GOT3 (cell line): ENCODE measurements at regions not wholly inside any gene's neighbourhood (a gene's known extent, or its start where the extent isn't known, plus 50 kb on each side); places are given as distances from the start of the nearest gene placed in this dataset.

ENCODE experiments used
- DNase-seq: peaks from one replicate; lab custom pipeline; 2025; ENCODE audit warnings: mixed read lengths; lab: John Stamatoyannopoulos, UW

DNA sequence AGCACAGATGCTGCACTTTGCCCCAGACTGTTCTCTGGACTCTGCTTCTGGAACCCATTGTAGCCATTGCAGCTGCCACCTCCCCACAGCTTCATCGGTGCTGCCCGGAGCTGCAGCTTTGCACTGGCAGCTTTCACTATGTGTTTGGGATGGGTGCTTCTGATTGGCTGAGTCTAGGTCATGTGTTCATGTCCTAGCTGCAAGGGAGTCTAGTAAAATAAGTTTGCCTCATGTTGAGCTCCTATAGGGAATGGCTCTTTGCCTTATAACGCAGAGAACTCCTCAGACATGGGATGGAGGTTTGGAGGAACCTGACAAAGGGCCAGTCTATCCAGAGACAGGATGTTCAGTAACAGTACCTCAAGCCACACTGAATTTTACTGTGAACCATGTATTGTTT is 268.0 kb downstream of the BMP7 start:
- DNase-seq = no peak

DNA sequence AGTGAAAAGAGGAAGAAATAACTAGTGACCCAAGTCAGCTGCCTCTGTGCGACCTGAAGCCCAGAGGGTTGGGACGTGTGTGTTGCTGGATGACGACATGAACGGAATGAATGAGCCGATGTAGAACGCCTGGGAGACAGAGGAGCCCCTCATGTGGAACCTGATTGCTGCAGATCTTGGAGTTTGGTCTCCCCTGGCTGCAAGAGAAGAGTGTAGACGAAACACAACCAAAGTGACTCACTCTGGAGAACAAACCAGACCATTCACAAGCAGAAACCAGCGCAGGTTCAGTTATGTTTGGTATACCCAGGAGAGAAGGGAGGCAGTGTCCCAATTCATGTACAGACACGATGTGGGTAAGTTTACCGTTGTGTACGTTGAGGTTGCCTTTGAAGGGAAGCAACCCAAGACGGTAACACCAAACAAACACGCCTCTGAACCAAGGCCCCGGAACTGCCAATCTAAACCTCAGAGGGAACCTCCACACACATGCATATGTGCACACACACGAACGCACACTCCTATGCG is 265.9 kb downstream of the BMP7 start:
- no peak for DNase-seq

DNA sequence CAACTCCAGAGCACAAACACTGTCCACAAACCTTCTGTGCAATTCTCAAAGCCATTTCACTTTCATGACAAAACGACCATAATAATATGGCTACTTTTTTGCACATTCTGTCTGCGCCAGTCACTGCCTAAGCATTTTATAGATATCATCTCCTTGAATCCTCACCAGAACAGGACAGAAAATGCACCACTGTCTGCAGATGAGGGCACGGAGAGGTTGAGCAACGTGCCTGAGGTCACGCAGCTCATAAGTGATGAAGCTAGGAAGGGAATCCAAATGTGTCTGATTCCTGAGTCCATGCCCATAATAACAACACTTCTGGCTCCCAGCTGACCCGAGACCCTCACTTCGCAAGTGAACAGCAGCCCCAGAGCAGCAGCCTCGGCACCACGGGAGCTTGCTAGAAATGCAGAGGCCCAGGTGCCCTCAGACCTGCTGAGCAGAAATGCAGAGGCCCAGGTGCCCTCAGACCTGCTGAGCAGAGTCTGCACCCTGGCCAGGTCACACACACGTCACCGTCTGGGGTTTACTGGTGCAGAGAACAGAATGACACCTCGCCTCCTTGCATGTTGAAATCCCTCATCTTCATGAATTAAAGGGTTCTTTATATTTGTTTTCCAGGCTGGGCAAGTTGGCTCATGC is 265.2 kb downstream of the BMP7 start:
- DNase-seq = no peak

GRCh38 chr20:57002066-57002570 is 264.3 kb downstream of the BMP7 start:
- DNase-seq = no peak

GRCh38 chr20:57003012-57003411 is 263.4 kb downstream of the BMP7 start:
- no peak for DNase-seq

DNA sequence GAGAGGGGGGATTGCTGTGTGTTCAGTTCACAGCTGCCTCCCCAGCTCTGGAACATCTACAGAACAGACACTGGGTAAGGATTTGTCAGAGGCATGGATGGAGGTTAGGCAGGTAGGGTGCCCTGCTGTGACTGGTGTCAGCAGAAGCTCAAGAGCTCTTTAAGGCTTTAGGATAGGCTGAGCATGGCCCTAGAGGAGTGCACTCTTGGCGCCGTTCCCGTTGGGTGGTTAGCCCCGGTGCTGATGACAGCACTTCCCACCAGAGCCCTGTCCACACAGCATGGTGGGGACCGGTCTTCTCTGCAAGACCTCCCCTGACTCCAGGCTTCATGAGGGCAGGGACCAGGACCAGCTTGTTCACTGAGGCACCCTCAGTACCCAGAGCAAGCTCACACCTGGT is 262.0 kb downstream of the BMP7 start:
- DNase-seq = no peak

DNA sequence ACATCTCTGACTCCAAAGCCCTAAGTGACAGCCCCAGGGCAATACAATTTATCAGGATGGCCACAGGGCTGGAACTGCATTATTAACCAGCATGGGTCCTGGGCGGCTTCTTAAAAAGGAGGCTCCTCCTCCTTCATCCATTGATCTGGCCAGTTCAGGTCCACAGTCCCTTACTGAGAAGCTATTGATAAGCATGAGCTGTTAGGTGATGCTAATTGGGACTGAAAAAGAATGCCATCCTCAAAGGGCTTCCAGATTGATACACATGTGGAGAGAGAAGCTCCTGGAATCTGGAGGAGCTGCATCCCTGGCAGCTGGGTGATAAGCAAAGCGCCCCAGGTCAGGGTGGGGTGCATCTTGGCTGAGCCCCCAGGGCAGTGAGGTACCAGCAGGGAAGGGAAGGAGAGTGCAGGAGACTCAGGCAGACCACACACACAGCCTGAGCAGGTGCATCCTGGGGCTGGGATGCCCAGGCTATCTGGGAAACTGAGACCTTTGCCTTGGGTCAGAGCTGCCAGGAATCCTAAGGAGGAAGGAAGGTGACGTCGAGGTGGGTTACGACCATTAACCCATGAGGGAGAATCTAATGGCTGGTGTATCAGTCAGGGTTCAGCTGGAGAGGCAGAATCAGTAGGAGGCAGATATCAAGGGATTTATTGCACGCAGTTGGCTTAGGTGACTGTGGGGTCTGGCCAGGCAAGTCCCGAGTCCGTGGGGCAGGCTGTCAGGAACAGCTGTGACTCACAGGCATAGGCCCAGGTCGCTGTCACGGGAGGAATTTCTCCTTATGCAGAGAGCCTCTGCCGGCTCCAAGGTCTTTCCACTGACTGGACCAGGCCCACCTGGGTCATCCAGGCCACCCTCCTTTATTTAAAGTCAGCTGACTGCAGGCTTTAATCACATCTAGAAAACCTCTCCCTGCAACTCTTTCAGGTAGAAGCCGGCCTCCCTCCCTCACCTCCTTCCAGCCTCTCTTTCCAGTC is 261.2 kb downstream of the BMP7 start:
- no peak for DNase-seq

GRCh38 chr20:57006411-57007170 is 259.9 kb downstream of the BMP7 start:
- no peak for DNase-seq

- DNase-seq = no peak
Observed at GRCh38 chr20:57007171-57007540, 259.3 kb downstream of the BMP7 start.

DNA sequence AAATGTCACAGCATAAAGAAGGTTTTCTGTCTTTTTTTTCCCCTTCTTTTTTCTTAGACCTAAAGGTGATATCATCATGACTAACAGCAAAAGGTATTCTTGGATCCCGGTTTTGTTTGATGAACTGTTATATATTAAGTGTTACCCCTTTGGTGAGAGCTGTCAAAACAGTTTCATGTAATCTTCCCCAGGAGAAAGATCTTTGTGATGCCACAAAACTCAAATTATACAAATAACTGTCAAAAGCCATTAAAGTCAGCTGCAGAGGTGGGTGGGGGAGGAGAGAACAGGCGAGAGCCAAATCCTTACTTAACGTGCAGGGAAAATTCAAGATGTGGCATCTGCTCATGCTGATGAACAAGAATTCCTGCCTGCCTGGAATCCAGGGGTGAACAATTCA is 258.2 kb downstream of the BMP7 start:
- DNase-seq = no peak

DNA sequence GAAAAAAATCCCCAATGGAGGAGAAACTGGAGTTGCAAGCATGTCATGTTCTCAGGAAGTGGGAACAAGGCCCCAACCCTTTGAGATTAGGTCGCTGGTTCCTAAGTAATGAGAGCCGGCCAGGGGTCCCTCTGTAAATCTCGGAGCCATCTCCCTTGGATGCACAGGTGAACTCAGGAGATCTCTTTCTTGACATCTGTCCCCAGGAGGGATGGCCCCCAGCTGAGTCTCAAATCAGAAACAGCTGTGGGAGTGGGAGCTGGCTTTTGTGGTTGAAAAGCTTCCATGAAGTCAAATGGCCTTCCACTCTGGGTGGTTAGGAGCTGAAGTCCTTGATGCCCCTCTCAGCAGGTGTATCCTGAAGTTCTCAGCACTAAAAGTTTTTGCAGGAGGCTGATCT is 257.1 kb downstream of the BMP7 start:
- no peak for DNase-seq

DNA sequence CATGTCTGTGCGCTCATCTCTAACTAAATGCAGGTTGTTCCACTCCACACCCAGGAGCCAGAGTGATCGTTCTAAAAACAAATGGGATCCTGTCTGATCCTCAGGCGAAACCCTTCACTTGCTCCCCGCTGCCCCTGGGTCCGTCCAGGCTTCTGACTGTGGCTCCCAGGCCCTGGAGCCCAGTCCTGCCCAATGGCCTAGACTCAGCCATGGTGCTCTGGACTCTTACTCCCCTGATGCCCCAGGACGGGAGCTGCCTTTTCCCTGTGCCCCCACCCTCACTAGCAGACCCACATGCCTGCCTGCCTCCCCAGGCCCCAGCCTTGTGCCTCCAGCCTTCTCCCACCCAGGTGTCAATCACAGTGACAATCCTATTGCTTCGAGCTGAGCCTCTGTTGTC is 256.7 kb downstream of the BMP7 start:
- no peak for DNase-seq

DNA sequence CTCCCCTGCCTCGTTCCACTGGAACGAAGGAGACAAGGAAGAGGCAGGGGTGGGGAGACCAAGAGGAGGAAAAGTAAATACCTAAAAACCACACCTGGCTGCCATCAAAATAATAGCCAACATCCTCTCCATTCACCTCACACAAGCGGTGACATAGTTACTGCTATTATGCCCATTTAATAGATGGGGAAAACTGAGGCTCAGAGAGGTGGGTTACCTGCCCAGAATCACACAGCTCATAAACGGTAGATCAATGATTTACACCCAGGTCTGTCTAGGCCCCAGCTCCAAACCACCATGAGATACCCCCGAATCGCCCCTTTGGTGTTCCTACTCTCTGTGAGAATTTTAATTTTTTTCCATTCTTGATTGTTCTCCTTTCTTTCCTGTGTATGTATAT is 253.8 kb downstream of the BMP7 start:
- DNase-seq = no peak

DNA sequence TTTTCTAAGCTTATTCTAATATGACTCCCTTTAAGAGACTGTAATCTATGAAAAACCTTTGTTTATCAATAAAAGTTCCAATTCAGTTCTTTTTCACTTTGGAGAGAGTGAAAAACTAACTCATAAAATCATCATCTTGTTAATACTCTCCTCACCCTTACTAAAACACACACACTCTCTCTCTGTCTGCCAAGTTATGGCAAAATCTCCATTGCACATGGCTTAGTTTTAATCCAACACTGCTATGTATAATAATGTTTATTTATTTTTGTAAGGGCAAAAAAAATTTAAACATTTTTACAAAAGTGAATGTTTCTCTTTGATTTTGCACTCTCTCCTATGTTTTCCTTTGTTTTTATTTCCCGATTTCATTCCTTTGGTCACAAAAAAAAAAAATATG is 253.2 kb downstream of the BMP7 start:
- no peak for DNase-seq

- DNase-seq = no peak
Observed at GRCh38 chr20:57013741-57014140, 252.7 kb downstream of the BMP7 start.

- DNase-seq = no peak
Observed at GRCh38 chr20:57020364-57020763, 246.1 kb downstream of the BMP7 start.

DNA sequence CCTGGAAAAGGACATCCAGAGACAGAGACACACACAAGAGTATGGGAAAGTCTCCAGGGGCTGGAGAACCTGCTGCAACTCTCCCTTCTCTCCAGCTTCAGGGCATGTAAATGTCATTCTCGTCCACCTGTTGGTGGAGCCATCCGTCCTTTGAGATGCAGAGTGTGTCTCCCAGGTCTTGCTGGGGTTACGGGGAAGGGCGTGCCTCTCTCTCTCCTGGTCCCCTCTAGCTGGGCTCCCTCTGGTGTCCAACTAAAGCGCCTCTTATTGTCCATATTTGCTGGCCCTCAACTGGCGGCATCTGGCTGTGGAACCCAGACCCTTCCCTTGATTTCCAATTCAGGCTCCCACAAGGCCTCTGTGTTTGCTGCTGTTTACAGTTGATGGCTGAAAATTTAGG is 244.1 kb downstream of the BMP7 start:
- no peak for DNase-seq

DNA sequence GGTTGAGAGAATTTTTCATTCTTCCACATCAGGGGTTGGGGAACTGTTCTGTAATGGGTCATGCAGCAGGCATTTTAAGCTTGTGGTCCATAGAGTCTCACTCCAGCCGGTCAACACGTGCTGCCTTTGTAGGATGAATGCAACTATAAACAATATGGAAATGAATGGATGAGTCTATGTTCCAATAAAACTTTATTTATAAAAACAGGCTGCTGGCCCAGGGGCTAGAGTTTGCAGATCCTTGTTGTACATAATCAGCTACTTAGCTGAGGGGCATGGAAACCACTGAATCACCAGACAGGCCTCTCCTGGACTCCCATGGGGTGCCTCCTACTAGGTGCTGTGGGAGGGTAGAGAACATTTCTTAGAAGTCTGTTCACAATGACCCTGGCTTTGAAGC is 243.4 kb downstream of the BMP7 start:
- DNase-seq = no peak

GRCh38 chr20:57023997-57024396 is 242.4 kb downstream of the BMP7 start:
- DNase-seq = no peak

DNA sequence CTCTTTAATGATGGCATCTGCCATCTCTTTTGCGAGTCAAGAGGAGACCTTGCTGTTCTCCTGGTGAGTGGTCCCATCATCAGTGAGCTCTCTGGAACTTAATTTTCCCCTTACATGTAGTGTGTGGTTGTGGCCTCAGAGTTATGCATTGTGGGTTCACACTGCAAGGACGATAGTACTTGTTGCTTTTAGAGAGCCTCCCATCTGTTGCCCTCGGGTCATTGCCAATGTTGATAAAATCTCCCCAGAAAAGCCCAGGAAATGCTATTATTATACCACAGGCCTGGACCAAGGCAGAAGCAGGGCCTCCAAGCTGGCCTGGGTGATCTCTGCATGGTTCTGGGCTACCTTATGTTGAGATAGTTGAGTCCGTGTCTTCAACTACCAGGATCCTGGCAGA is 241.6 kb downstream of the BMP7 start:
- no peak for DNase-seq

DNA sequence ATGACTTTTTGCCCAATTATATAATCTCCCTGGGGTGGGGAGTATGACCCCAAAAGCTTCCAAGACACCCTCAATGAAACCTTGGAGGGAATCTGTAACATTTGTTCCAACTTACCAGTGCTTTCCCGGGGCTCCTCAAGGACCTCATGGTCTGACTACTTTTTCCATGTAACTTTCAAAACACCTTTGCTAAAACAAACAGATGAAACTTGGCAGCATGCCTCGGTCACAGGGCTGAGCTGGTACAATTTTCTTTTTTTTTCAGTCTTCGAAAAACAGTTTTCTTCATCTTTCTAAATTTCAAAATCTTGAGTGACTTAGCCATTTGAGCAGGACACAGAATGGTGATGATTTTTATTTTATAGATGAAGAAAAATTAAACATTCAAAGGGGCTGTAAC is 241.2 kb downstream of the BMP7 start:
- no peak for DNase-seq

DNA sequence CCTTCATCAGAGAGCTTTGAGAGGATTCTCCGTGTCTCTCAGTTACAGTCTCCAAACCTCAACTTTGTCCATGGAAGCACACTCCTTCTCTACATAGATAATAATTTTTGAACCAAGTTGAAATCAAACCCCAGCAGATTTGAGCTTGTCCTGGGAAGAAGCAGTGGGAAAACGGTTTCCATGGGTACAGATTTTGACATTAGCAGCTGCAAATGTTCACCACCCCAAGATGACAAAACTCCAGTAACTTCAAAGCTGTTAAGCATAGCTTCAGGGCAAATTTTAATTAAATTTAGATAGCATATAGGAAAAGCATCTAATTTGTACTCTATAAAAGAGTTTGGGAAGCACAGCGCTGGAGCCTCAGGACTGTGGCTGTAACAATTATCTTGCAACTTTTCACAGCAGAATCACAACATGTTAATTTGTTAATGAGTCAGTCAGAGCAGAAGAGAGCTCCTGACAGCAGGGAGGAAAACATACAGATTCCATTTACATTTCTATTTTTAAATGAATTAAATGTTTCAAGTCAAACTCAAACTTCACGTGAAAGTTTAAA is 240.7 kb downstream of the BMP7 start:
- DNase-seq = no peak
